Stimulated activated naive CD8-positive, alpha-beta T cell treated with anti-CD3 and anti-CD28 coated beads, Interleukin-15, amount 100 ng/mL, for 72 hours (primary cell): ENCODE measurements at regions not wholly inside any gene's neighbourhood (a gene's known extent, or its start where the extent isn't known, plus 50 kb on each side); places are given as distances from the start of the nearest gene placed in this dataset.

Experiments
- ATAC-seq: fragments of 150-1000 bp; cut with Tn5 transposase; 2 replicates; pipeline ENCODE4 v1.10.0; 2021; ENCODE audit warnings: mild to moderate bottlenecking, moderate library complexity
- DNase-seq, 2 donors: peaks; one replicate each; pipeline ENCODE4 v3.0.0; 2021 to 2022
- H3K27ac Mint-ChIP-seq, 2 donors: one replicate each; pipeline ENCODE4 v1.8.0; 2022; ENCODE audit warnings: mild to moderate bottlenecking in 2 of 2, mixed read lengths in 2 of 2, moderate library complexity in 2 of 2
- H3K27me3 Mint-ChIP-seq: one replicate; pipeline ENCODE4 v1.8.0; 2022; ENCODE audit warnings: mixed read lengths
- H3K4me1 Mint-ChIP-seq: one replicate; pipeline ENCODE4 v1.8.0; 2022; ENCODE audit warnings: mild to moderate bottlenecking, mixed read lengths
- H3K4me3 Mint-ChIP-seq, 2 donors: one replicate each; pipeline ENCODE4 v1.8.0; 2022; ENCODE audit warnings: mild to moderate bottlenecking in 2 of 2, mixed read lengths in 2 of 2, moderate library complexity in 1 of 2
- H3K9me3 Mint-ChIP-seq, 2 donors: one replicate each; pipeline ENCODE4 v1.8.0; 2022; ENCODE audit warnings: mixed read lengths in 2 of 2

GRCh38 chr2:60268661-60269060 lies 284.8 kb downstream of the BCL11A start:
- Mint-ChIP-seq H3K4me3 (no peak overlapping the region), H3K27ac (no peak overlapping the region), H3K9me3 (peaks cover 8 to 16% of the 10 kb centered on the region in 2 donors), H3K4me1 (peaks cover 7% of the 10 kb centered on the region), H3K27me3 (peaks cover 6% of the 10 kb centered on the region)
- ATAC-seq (no peak), DNase-seq (no peak)

DNA sequence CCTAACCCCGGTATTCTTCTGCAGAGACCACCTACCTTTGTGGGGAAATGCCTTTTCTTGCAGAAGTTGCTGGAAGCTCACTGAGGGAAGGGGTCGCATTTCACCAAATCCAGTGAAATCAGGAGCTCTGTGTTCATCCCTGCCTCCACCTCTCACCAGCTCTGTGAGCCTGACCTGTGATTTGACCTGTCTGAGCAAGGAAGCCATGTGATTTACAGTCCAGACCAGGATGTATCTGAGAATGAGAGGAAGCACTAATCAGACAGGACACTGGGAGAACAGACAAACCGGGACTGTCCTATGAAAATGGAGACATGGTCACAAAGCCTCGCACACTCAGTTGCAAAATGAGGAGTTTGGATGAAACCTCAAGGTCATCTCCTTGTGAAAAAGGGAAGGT lies 285.4 kb downstream of the BCL11A start:
- no peak for DNase-seq
- H3K27me3 Mint-ChIP-seq = peaks cover 7% of the 10 kb centered on the region
- peaks cover 7% of the 10 kb centered on the region for H3K4me1 Mint-ChIP-seq
- no peak overlapping the region for H3K4me3 Mint-ChIP-seq
- no peak overlapping the region for H3K27ac Mint-ChIP-seq
- no peak for ATAC-seq
- peaks cover 8 to 17% of the 10 kb centered on the region in 2 donors for H3K9me3 Mint-ChIP-seq

GRCh38 chr2:60267122-60267521 lies 286.3 kb downstream of the BCL11A start:
- H3K9me3 Mint-ChIP-seq = peaks cover 8 to 17% of the 10 kb centered on the region in 2 donors
- no peak for DNase-seq
- no peak for ATAC-seq
- peaks cover 9% of the 10 kb centered on the region for H3K4me1 Mint-ChIP-seq
- peaks cover 7% of the 10 kb centered on the region for H3K27me3 Mint-ChIP-seq
- no peak overlapping the region for H3K27ac Mint-ChIP-seq
- H3K4me3 Mint-ChIP-seq = no peak overlapping the region

DNA sequence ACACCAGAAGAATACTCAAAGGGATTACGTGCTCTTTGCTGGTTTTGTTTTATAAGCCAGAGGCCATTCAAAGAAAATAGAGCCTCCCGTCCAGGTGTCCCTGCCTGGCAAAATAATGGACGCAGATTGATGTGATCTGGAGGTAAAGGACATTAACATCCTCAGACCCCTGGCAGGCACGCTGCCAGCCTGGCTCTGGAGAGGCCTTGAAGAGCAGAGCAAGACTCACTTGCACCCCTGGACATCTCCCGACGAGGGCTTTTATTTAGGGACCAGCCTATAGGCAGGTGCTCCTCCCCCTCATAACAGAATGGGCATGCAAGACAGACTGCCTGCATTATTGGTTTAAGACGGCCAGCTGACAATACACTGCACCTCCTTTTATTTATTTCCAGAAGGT lies 291.3 kb downstream of the BCL11A start:
- Mint-ChIP-seq H3K9me3 (peaks cover 8 to 17% of the 10 kb centered on the region in 2 donors), H3K27me3 (peaks cover 7% of the 10 kb centered on the region), H3K4me3 (no peak overlapping the region), H3K4me1 (peaks cover 12% of the 10 kb centered on the region), H3K27ac (peak overlapping the region in 1 of 2 donors; percentile 43)
- DNase-seq = no peak
- no peak for ATAC-seq

DNA sequence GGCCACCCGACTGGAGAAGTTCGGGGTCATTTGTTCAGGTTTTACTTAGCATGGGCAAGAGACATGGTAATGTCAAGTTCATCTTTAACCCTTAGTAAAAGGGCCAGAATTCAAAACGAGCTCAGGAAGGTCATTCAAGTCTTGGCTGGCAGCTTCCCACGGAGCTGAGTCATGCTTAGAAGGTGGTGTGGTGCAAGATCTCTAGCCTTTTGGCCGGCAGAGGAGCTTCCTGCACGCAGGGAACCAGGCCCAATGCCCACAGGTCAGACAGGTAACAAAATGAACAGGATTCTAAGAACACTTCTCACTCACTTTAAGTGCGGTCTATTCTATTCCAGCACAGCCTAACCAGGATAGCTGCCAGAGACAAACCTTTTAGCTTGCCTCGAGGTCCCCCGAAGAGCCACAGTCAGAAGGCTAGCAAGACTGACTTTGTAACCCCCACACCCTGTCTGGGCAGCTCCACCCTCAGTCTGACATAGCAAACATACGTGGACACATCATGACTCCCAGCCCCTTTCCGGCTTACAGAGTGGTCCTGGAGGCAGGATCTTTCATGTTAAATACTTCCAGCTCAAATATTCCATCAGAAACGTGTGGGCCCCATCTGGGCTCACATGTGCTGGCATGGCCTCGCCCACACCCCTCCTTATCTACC lies 292.7 kb downstream of the BCL11A start:
- no peak for DNase-seq
- no peak overlapping the region for H3K4me3 Mint-ChIP-seq
- H3K9me3 Mint-ChIP-seq = peaks cover 8 to 17% of the 10 kb centered on the region in 2 donors
- no peak for ATAC-seq
- H3K4me1 Mint-ChIP-seq = peaks cover 12% of the 10 kb centered on the region
- peaks cover 7% of the 10 kb centered on the region for H3K27me3 Mint-ChIP-seq
- no peak overlapping the region for H3K27ac Mint-ChIP-seq

GRCh38 chr2:60259781-60260180 lies 293.7 kb downstream of the BCL11A start:
- H3K27ac Mint-ChIP-seq = no peak overlapping the region
- H3K9me3 Mint-ChIP-seq = peaks cover 3 to 12% of the 10 kb centered on the region in 2 donors
- H3K4me3 Mint-ChIP-seq = no peak overlapping the region
- ATAC-seq (no peak), DNase-seq (no peak)
- H3K4me1 Mint-ChIP-seq = peaks cover 7% of the 10 kb centered on the region
- H3K27me3 Mint-ChIP-seq = peaks cover 7% of the 10 kb centered on the region

- no peaks in the 10 kb centered on the region for H3K9me3 Mint-ChIP-seq
- H3K4me1 Mint-ChIP-seq = no peaks in the 10 kb centered on the region
- no peaks in the 10 kb centered on the region for H3K27me3 Mint-ChIP-seq
- ATAC-seq (no peak), DNase-seq (no peak)
- H3K4me3 Mint-ChIP-seq = no peak overlapping the region
- H3K27ac Mint-ChIP-seq = peak overlapping the region in 1 of 2 donors; percentile 72
These were observed 300.8 kb downstream of the BCL11A start for GRCh38 chr2:60252581-60253150.

DNA sequence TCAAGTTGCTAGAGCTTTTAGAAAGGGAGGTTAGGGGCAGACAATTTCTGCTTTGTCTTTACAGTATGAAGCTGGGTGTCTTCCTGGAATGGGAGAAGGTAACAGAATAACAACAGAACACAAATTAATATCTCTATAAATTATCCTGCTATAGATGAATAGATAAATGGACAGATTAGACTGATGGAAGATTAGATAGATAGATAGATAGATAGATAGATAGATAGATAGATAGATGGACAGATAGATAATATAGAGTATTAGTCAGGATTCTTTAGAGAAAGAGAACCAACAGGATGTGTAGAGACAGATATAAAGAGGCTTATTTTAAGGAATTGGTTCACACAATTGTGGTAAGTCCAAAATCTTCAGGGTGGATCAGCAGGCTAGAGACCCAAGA lies 302.2 kb downstream of the BCL11A start:
- Mint-ChIP-seq H3K27ac (no peak overlapping the region), H3K4me1 (no peaks in the 10 kb centered on the region), H3K9me3 (no peaks in the 10 kb centered on the region), H3K4me3 (no peak overlapping the region), H3K27me3 (no peaks in the 10 kb centered on the region)
- no peak for ATAC-seq
- DNase-seq = no peak

GRCh38 chr2:60249879-60250278 lies 303.6 kb downstream of the BCL11A start:
- no peaks in the 10 kb centered on the region for H3K9me3 Mint-ChIP-seq
- H3K4me1 Mint-ChIP-seq = no peaks in the 10 kb centered on the region
- no peaks in the 10 kb centered on the region for H3K27me3 Mint-ChIP-seq
- ATAC-seq = no peak
- H3K27ac Mint-ChIP-seq = peak overlapping the region in 1 of 2 donors; percentile 76
- no peak overlapping the region for H3K4me3 Mint-ChIP-seq
- DNase-seq = no peak

GRCh38 chr2:60247471-60247870 lies 306.0 kb downstream of the BCL11A start:
- Mint-ChIP-seq H3K9me3 (no peaks in the 10 kb centered on the region), H3K4me1 (no peaks in the 10 kb centered on the region), H3K27ac (no peak overlapping the region), H3K4me3 (no peak overlapping the region), H3K27me3 (no peaks in the 10 kb centered on the region)
- DNase-seq (no peak), ATAC-seq (no peak)

DNA sequence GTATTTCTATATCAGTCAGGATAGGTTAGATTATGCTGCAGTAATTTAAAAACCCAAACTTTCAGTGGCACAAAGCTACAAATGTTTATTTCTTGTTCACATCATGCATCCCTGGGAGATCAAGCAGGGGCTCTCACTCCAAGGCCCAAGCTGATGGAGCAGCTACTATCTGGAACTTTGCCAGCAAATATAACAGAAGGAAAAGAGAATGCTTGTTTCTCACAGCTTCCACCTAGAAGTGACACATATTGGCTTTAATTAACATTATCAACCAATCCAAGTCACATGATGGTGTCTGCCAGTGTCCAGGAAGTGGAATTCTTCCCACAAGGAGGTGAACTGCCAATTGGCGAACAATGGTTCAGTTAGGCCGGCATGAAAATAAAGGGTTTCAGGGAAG lies 306.9 kb downstream of the BCL11A start:
- DNase-seq (no peak), ATAC-seq (no peak)
- no peaks in the 10 kb centered on the region for H3K4me1 Mint-ChIP-seq
- no peak overlapping the region for H3K4me3 Mint-ChIP-seq
- H3K27me3 Mint-ChIP-seq = no peaks in the 10 kb centered on the region
- H3K27ac Mint-ChIP-seq = no peak overlapping the region
- no peaks in the 10 kb centered on the region for H3K9me3 Mint-ChIP-seq

DNA sequence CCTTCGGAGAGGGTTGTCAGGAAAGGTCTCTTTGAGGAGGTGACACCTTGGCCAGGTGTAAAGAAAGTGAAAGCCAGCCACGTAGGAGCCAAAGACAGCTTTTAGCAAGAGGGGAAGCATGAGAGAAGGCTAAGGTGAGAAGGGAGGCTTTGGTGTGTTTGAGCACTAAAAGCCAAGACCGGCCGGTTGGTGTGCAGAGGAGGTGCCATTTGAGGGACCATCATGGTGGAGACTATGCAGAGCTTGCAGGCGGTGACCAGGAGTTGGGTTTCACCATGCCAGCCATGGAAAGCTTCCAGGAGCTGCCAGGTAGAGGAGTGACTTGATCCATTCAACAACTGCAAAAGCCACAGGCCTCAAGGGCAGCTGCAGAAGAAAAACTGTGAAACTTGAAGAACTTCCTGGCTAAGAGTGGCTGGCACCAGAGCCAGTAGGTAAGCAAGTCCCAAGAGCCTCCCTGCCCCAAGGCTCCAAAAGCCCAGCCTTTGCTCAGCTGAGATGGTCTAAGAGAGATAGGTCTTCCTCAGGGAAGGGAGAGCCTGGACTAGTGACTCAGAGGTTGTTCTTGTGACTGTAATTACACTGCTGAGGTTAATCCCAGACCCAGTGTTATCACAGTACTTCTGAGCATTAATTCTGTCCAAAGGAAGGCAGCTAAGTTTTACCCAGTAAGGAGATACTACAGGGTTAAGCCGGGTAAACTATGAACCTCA lies 319.0 kb downstream of the BCL11A start:
- H3K27me3 Mint-ChIP-seq = no peaks in the 10 kb centered on the region
- no peak overlapping the region for H3K4me3 Mint-ChIP-seq
- ATAC-seq = no peak
- no peak overlapping the region for H3K27ac Mint-ChIP-seq
- no peaks in the 10 kb centered on the region for H3K4me1 Mint-ChIP-seq
- H3K9me3 Mint-ChIP-seq = peaks cover 9 to 13% of the 10 kb centered on the region in 2 donors
- DNase-seq = no peak

DNA sequence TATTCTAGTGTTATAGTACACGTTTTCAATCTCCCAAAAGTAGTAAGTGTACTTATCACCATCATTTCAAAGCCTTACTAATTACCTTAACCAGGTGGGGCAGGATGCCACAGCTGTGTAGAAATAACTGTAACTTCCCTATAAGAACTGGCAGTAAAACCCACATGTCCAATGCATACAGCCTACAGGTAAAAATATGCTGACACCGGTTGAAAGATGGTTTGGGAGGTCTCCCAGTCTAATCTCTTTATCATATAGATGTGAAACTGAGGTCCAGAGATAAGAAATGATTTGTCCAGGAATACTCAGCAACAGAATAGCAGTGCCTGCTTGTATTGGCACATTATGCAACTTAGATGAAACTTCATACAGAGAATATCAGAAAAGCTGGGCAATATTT lies 322.9 kb downstream of the BCL11A start:
- Mint-ChIP-seq H3K4me3 (no peak overlapping the region), H3K9me3 (peaks cover 11 to 13% of the 10 kb centered on the region in 2 donors), H3K27me3 (no peaks in the 10 kb centered on the region), H3K4me1 (no peaks in the 10 kb centered on the region), H3K27ac (no peak overlapping the region)
- no peak for ATAC-seq
- no peak for DNase-seq

DNA sequence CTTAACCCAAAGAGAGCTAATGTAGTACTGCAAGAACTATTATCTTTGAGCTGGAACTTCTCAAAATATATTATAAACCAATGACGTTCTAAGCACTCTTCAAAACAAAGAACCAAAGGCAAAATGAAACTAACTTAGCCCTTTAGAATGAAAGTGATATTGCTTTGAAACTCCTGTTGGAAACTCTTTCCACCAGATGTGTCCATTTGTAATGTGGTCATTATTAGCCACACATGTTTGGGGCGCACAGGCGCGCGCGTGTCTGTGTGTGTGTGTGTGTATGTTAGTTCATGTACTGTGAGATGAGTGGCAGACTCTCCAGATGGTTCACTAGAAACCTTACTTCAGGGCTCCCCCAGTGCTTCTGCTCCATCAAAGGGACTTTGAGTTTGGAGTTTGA lies 323.4 kb downstream of the BCL11A start:
- no peak for DNase-seq
- Mint-ChIP-seq H3K27ac (no peak overlapping the region), H3K9me3 (peaks cover 11 to 13% of the 10 kb centered on the region in 2 donors), H3K4me1 (no peaks in the 10 kb centered on the region), H3K27me3 (no peaks in the 10 kb centered on the region), H3K4me3 (no peak overlapping the region)
- no peak for ATAC-seq

DNA sequence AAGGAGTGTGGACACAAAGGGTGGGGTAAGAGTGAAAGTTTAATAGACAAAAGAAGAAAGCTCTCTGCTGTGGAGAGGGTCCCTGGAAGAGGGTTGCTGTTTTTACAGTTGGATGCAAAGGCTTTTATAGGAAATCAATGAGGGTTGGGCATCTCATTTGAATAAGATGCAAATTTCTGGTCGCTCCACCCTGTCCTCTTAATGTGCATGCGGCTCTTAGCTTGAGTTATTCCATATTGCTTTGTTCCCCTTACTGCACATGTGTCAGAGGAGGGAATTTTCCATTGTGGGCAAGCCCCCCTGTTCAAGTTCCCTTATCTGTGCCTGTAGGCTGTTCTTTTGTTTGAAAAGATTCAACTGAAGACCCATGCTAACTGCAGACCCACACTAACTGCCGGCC lies 326.5 kb downstream of the BCL11A start:
- Mint-ChIP-seq H3K9me3 (peaks cover 5 to 6% of the 10 kb centered on the region in 2 donors), H3K4me1 (no peaks in the 10 kb centered on the region), H3K27me3 (no peaks in the 10 kb centered on the region), H3K27ac (no peak overlapping the region), H3K4me3 (no peak overlapping the region)
- no peak for DNase-seq
- no peak for ATAC-seq

- Mint-ChIP-seq H3K4me1 (no peaks in the 10 kb centered on the region), H3K27ac (peak overlapping the region in 1 of 2 donors; percentile 50), H3K9me3 (peaks cover 0 to 4% of the 10 kb centered on the region in 2 donors), H3K27me3 (no peaks in the 10 kb centered on the region), H3K4me3 (no peak overlapping the region)
- no peak for DNase-seq
- ATAC-seq = peak; percentile 29
These were observed 327.3 kb downstream of the BCL11A start for GRCh38 chr2:60226191-60226590.
